GM18502 (cell line): ENCODE measurements at regions not wholly inside any gene's neighbourhood (a gene's known extent, or its start where the extent isn't known, plus 50 kb on each side); places are given as distances from the start of the nearest gene placed in this dataset.

Source experiments
- ATAC-seq: cut with Tn5 transposase; IDR thresholded peaks from one replicate; pipeline ENCODE4 v1.9.1; 2021; ENCODE audit warnings: mild to moderate bottlenecking; ENCODE audit not compliant: unreplicated experiment, poor library complexity

DNA sequence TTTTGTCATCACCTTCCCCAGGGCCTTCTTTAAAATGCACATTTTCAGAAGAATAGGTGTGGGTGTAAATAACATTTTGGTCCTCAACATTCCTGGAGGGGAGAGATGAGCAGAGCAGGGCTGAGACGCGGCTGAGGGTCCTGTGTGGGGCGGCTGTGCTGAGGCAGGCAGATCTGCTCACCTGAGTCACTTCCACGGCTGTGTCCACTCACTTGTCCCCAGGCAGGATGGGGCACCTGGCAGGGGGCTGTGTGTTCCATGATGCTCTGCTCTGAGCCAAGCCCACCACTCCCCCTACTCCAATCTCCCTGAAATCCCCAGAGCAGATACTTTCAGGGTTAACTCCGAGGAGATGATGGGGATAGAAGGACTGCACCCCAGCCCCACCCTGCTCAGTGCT is 93.8 kb downstream of the GLRX3 start:
- no peak for ATAC-seq

DNA sequence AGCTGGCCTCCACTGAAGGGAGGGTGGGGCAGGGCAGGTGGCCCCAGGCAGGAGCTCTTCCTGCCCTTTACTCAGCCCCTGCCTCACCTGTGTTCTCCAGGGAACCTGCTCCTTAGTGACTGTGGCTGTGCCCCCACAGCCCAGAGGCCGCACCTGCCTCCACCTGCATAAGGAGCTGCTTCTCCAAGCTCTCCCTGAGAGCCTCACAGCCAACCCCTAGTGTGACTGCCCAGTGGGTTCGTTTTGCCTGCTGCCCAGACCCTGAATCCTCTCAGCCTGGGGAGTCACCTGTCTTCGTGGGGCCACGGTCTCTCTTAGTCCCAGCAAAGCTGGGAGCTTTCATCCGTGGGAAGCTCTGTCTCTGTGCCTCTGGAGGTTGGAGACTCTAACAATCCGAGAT is 94.4 kb downstream of the GLRX3 start:
- no peak for ATAC-seq

GRCh38 chr10:130231251-130231741 is 95.1 kb downstream of the GLRX3 start:
- ATAC-seq, result no peak

DNA sequence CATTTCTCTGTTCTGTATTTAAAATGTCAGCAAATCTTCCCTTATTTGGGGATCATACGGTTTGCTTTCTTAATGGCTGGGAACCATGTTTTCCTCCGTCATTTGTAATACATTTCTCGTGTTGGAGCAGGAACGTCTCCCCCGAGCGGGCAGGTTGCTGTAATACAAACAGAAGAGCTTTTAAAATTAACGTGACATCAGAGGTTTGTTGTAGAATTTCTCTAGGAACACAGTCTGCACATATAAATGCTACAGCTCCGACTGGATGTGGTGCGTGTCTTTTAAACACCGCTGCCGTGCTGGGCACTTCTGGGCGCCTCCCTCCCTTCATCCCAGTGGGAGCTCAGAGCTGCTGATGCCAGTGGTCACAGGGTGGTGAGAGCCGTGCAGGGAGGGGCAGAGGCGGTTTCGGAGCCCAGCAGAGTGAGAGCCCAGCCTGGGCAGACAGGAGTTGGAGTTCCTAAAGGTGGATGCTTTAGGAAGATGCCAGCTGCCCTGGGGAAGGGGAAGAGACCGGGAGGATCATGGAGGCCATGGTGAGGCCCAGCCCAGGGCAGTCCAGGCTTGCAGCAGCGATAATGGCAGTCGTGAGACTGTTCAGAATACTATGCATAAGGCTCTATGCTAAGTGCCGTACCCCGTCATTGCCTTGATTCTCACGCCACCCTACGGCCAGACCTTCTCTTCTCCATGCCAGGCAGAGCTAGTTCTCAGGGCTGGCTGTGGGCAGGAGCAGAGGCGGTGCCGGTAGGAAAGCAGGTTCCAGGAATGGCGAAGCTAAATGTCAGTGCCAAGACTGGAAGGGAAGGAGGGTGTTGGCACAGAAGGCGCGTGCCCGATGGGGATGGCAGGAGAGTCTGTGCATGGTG is 96.2 kb downstream of the GLRX3 start:
- no peak for ATAC-seq

DNA sequence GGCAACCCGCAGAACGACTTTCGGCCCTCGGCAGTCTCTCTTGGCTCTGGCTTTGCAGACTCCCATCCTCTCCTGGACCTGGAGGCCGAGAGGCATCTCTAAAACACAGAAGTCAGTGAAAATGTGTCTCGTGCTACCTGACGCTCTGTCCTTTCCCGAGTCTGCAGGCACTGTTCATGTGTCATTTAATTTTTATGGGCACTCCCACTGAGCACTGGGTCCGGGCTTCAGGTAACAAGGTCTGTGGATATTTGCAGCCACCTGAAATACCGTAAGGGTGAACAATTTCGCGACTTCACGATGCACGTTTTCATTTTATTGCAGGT is 96.8 kb downstream of the GLRX3 start:
- ATAC-seq, result no peak

GRCh38 chr10:130233426-130233825 is 97.2 kb downstream of the GLRX3 start:
- ATAC-seq, result no peak

DNA sequence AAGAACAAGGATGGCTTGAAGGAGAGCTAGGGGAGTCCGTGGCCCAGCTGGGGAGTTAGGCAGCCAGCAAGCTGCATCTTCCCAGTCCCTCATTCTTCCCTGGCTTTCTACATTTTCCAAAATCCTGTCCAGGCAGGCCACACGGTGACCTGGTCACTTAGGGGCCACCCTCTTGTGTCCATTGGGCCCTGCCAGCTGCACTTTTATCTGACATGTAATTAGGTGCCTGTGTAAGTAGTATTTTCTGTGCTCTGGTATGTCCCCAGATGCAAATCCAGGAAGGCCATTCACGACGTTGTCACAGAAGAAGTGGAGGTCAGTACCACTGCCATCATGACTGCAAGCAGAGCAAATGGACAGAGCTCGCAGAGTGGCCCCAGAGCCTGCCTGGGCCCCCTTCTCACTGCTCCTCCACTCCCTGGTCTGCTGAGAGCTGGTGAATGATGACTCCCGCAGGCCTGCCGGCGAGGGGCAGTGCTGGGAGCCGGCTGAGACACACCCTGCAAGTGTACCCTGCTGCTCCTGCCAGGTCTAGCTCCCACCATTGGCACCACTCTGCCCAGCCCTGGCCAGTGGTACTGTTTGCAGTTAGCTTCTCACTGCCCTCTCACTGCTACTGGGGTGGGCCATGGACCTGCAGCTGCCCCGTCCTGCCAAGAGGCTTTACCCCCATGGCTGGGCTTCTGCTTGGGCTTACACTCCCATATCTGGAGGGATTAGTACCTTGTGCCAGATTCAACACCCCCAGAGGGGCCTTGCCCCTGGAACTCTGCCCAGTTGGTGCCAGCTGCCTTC is 98.2 kb downstream of the GLRX3 start:
- no peak for ATAC-seq

- ATAC-seq, result no peak
Measured at GRCh38 chr10:130236711-130237110, 100.5 kb downstream of the GLRX3 start.

GRCh38 chr10:130240409-130240808 is 104.2 kb downstream of the GLRX3 start:
- no peak for ATAC-seq

DNA sequence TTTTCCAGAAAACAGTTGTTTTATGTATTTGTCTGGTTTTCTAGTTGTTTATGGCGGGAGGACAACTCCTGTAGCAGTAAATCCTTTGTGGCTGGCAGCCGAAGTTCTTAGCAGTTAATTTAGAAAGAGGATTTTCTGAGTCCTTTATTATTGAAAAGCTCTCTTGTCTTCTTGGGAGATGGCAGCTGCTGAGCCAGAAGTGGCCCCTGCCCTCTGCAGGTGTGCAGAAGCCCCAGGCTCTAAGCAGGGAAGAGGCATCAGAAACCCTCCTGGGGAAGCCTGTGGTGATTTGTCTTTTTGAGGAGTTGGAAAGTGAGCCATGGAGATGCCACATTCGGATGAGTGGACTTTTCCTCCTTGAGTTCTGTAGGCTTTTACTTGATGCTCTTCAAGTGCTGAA is 106.3 kb downstream of the GLRX3 start:
- ATAC-seq, result no peak

GRCh38 chr10:130243015-130243414 is 106.8 kb downstream of the GLRX3 start:
- no peak for ATAC-seq

- no peak for ATAC-seq
Measured at GRCh38 chr10:130244031-130244927, 108.1 kb downstream of the GLRX3 start.

- no peak for ATAC-seq
Measured at GRCh38 chr10:130244928-130245495, 108.8 kb downstream of the GLRX3 start.

DNA sequence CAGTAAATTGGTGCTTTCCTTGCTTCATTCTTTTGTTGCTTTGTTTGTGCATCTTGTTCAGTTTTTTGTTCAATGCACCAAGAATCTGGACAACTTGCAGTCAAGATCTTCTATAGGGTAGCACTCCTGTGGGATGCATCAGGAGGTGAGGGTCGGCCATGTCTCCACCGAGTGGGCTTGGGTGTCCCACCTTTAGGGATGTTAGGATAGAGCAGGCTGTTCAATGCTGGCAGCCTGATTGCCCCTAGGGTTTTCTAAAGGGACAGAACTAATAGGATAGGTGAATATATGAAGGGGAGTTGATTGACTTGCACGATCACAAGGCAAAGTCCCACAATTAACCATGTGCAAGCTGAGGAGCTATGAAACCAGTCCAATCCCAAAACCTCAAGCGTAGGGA is 109.9 kb downstream of the GLRX3 start:
- ATAC-seq, result no peak

GRCh38 chr10:130250127-130250526 is 113.9 kb downstream of the GLRX3 start:
- ATAC-seq, result no peak

DNA sequence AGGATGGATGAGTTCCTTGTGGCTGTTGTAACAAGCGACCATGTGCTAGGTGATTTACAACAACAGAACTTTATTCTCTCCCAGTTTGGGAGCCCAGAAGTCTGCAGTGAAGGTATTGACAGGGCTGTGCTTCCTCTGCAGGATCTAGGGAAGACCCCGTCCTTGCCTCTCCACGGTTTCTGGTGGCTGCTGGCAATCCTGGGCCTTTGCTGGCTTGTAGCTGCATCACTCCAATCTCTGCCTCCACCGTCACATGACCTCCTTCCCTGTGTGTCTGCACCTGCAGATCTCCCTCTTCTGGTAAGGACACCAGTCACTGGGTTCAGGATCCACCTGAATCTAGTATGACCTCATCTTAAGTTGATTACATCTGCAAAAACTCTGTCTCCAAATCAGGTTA is 115.6 kb downstream of the GLRX3 start:
- no peak for ATAC-seq

- no peak for ATAC-seq
Measured at GRCh38 chr10:130254243-130254642, 118.1 kb downstream of the GLRX3 start.

GRCh38 chr10:130254662-130255061 is 118.5 kb downstream of the GLRX3 start:
- no peak for ATAC-seq

GRCh38 chr10:130255777-130256176 is 119.6 kb downstream of the GLRX3 start:
- ATAC-seq, result no peak

GRCh38 chr10:130257897-130258296 is 121.7 kb downstream of the GLRX3 start:
- ATAC-seq, result no peak
